ENCODE measurements at regions not wholly inside any gene's neighbourhood (a gene's known extent, or its start where the extent isn't known, plus 50 kb on each side); places are given as distances from the start of the nearest gene placed in this dataset.

GRCh38 chr12:90216020-90216552 is 507.4 kb upstream of the ATP2B1 start:
- no peak for TF ChIP-seq CTCF (conservative IDR thresholded peaks at IDR 0.05)

More at GRCh38 chr12:90216020-90216552, 507.4 kb upstream of the ATP2B1 start:
- Mint-ChIP-seq H3K4me1 (no peaks in the 10 kb centered on the region), H3K36me3 (ENCODE audit: insufficient read depth in 1 of 3, low read depth in 3 of 3) (no peaks in the 10 kb centered on the region; a peak in 1 of 7 replicates), H3K4me3 (no peak overlapping the region), H3K27ac (no peak overlapping the region), H3K27me3 (ENCODE audit: low read depth) (no peaks in the 10 kb centered on the region), H3K9me3 (no peaks in the 10 kb centered on the region; a peak in 2 of 5 replicates)
- no peak overlapping the region for H3K4ac ChIP-seq (ENCODE audit: low read depth, low read length)
- H3K27me3 ChIP-seq (ENCODE audit: insufficient read depth, low read length) = no peaks in the 10 kb centered on the region
- no peak overlapping the region for H3T11ph ChIP-seq (ENCODE audit: low read length)
- DNase-seq = no peak
- no peak overlapping the region for H3K18ac ChIP-seq (ENCODE audit: insufficient read length, low read depth, low read length)
- H2BK120ac ChIP-seq (ENCODE audit: low read depth, low read length, poor library complexity, severe bottlenecking) = no peak overlapping the region
- no CpG with 5 or more reads among the region's 3 CpGs for WGBS (ENCODE audit: extremely low coverage, insufficient read length, low lambda C conversion rate)
- no peak overlapping the region for H3K56ac ChIP-seq (ENCODE audit: insufficient read length, low read depth, low read length)
- H3K9me3 ChIP-seq (ENCODE audit: control insufficient read depth, low read depth, low read length) = no peaks in the 10 kb centered on the region
- no peak overlapping the region for H4K91ac ChIP-seq (ENCODE audit: insufficient read length, low read depth, low read length)
- no peak overlapping the region for H3K4me2 ChIP-seq (ENCODE audit: insufficient read depth, insufficient read length, low read length)
- no peak overlapping the region for H2AFZ ChIP-seq (ENCODE audit: low read length)
- no peaks in the 10 kb centered on the region for H3K79me2 ChIP-seq (ENCODE audit: insufficient read depth, low read length)
- H3K23me2 ChIP-seq (ENCODE audit: insufficient read length, low read depth, low read length, poor library complexity, severe bottlenecking) = no peaks in the 10 kb centered on the region
- no peak overlapping the region for H2BK5ac ChIP-seq (ENCODE audit: insufficient read length, low read length)
- H4K8ac ChIP-seq (replicated peaks; ENCODE audit: insufficient read length, low read depth, low read length) = no peak overlapping the region
- H2BK20ac ChIP-seq (ENCODE audit: low read depth, low read length, poor library complexity, severe bottlenecking) = no peak overlapping the region
- H3K4me1 ChIP-seq (ENCODE audit: insufficient read depth, low read length) = no peaks in the 10 kb centered on the region
- H2BK12ac ChIP-seq (ENCODE audit: insufficient read length, low read depth, low read length) = no peak overlapping the region
- no peak overlapping the region for H3K27ac ChIP-seq (ENCODE audit: insufficient read length, low read depth, low read length)
- no peak overlapping the region for H3K23ac ChIP-seq (ENCODE audit: insufficient read length, low read depth, low read length)
- H3K79me1 ChIP-seq (ENCODE audit: insufficient read depth, low read depth, low read length, poor library complexity, severe bottlenecking) = no peaks in the 10 kb centered on the region
- no peak overlapping the region for H4K5ac ChIP-seq (ENCODE audit: insufficient read length, low read depth, low read length)
- no peak overlapping the region for H2AK5ac ChIP-seq (ENCODE audit: insufficient read length, low read length)
- H3K9ac ChIP-seq (ENCODE audit: extremely low read depth, insufficient read length, low read length) = no peak overlapping the region
- H4K20me1 ChIP-seq (ENCODE audit: control insufficient read depth, insufficient read depth, insufficient read length) = no peaks in the 10 kb centered on the region
- no peak overlapping the region for H3K14ac ChIP-seq (ENCODE audit: insufficient read depth, low read length)
- H2BK15ac ChIP-seq (ENCODE audit: low read depth, low read length) = no peak overlapping the region

All from H9 (cell line).